Testis (tissue), 2 donors: ENCODE measurements at regions not wholly inside any gene's neighbourhood (a gene's known extent, or its start where the extent isn't known, plus 50 kb on each side); places are given as distances from the start of the nearest gene placed in this dataset.

Experiments
- DNase-seq: peaks from one replicate; pipeline ENCODE4 v3.0.0-alpha.2; 2019
- H3K27ac ChIP-seq, 2 donors: fragments of 200-600 bp; sonication (generic); one replicate each; pipeline ENCODE4 v1.5.1; 2019
- H3K27me3 ChIP-seq: fragments of 200-600 bp; sonication (generic); one replicate; pipeline ENCODE4 v1.5.1; 2019
- H3K36me3 ChIP-seq: fragments of 200-600 bp; sonication (generic); one replicate; pipeline ENCODE4 v1.5.1; 2017; ENCODE audit warnings: low read depth; ENCODE audit errors: missing control alignments
- H3K4me1 ChIP-seq: fragments of 200-600 bp; sonication (generic); one replicate; pipeline ENCODE4 v1.5.1; 2019
- H3K4me3 ChIP-seq, 2 donors: fragments of 200-600 bp; sonication (generic); one replicate each; pipeline ENCODE4 v1.5.1; 2017 to 2019
- H3K9me3 ChIP-seq: fragments of 200-600 bp; sonication (generic); one replicate; pipeline ENCODE4 v1.5.1; 2017
- POLR2A ChIP-seq: fragments of 450-650 bp; IDR thresholded peaks from one replicate; pipeline ENCODE4 v1.6.1; 2017; ENCODE audit warnings: antibody characterized with exemption, mild to moderate bottlenecking, moderate library complexity
- WGBS, 2 donors: methylation state at CpG; one replicate each; pipeline ENCODE4 v1.1.5; 2018; 5-methylcytosine and 5-hydroxymethylcytosine counted together
- intact Hi-C: fragments of 100-400 bp; cut with DNase I; formaldehyde crosslinking; loops from one replicate; pipeline ENCODE4 v1.15.1; 2023; ENCODE audit warnings: low total_unique reads
- TF ChIP-seq, protein P1 (sequence below), 3 experiments: fragments of 450-650 bp in 2 of 3; fragments of 200-600 bp in 1 of 3; sonication (generic) in 1 of 3; IDR thresholded peaks; one replicate each; pipeline ENCODE4 v1.5.1; 2016 to 2019; ENCODE audit warnings: antibody characterized with exemption in 3 of 3, mild to moderate bottlenecking in 2 of 3, moderate library complexity in 1 of 3

DNA sequence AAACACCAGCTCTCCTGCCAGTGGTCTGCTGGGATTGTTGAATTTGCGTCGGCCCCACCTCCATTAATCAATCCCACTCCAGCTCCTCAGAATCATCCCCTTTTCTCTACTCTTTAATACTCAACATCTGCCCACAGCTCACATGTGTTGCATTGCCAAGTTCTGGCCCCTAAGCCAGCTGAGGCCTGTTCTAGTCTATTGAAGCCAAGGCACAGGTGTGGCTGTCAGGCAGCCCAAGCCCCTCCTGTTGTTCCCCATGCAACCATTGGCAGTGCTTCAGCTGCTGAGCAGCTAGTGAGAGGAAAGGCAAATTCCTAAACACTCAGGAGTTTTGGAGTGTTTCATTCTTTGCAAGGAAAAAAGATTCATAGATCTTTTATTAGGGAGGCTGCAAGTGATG, 128.0 kb upstream of the NT5E start:
- no peaks in the 10 kb centered on the region for H3K4me1 ChIP-seq
- H3K27ac ChIP-seq: no peak overlapping the region
- no peak overlapping the region for H3K4me3 ChIP-seq
- H3K9me3 ChIP-seq: no peaks in the 10 kb centered on the region
- 96 to 97% methylated on average over 2 of the region's 2 CpGs for WGBS, 2 donors
- TF ChIP-seq, protein P1, sequence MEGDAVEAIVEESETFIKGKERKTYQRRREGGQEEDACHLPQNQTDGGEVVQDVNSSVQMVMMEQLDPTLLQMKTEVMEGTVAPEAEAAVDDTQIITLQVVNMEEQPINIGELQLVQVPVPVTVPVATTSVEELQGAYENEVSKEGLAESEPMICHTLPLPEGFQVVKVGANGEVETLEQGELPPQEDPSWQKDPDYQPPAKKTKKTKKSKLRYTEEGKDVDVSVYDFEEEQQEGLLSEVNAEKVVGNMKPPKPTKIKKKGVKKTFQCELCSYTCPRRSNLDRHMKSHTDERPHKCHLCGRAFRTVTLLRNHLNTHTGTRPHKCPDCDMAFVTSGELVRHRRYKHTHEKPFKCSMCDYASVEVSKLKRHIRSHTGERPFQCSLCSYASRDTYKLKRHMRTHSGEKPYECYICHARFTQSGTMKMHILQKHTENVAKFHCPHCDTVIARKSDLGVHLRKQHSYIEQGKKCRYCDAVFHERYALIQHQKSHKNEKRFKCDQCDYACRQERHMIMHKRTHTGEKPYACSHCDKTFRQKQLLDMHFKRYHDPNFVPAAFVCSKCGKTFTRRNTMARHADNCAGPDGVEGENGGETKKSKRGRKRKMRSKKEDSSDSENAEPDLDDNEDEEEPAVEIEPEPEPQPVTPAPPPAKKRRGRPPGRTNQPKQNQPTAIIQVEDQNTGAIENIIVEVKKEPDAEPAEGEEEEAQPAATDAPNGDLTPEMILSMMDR (IDR thresholded peaks at IDR 0.05): no peak
- TF ChIP-seq POLR2A: no peak
- no peaks in the 10 kb centered on the region for H3K27me3 ChIP-seq
- no peaks in the 10 kb centered on the region for H3K36me3 ChIP-seq
- intact Hi-C loops: no loop called here
- no peak for DNase-seq

DNA sequence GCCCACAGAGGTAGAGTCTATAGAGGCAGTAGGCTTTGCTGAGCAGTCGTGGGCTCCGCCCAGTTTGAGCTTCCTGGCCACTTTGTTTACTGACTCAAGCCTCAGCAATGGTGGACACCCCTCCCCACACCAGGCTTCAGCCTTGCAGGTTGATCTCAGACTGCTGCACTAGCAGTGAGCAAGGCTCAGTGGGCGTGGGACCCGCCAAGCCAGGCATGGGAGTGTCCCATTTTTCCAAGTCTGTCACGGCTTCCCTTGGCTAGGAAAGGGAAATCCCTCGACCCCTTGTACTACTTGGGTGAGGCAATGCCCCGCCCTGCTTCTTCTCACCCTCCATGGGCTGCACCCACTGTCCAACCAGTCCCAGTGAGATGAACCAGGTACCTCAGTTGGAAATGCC, 135.3 kb upstream of the NT5E start:
- Histone ChIP-seq H3K27ac (no peak overlapping the region), H3K36me3 (no peaks in the 10 kb centered on the region), H3K9me3 (no peaks in the 10 kb centered on the region), H3K4me3 (no peak overlapping the region), H3K27me3 (no peaks in the 10 kb centered on the region), H3K4me1 (no peaks in the 10 kb centered on the region)
- no peak for DNase-seq
- intact Hi-C loops: no loop called here
- TF ChIP-seq POLR2A: no peak
- TF ChIP-seq, protein P1 (IDR thresholded peaks at IDR 0.05): no peak
- WGBS, 2 donors: 77 to 84% methylated on average over 7 of the region's 7 CpGs

DNA sequence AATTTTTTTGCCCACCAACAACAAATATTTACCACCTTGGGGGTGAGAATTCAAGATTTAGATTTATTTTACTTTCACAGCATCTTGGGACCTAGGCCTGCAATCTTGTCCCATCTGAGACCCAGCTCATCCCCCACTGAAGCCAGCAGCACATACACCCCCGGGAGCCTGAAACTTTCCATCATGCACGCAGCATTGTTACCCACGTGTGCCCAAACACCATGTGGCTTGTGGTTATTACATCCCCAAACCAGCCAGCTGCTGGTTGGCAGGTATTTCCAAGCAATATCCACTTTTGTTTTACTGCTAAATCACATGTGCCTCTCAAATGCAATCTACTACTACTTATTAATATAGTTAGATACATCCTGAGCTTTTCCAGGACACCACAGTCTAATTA, 149.3 kb upstream of the NT5E start:
- DNase-seq: no peak
- intact Hi-C loops: no loop called here
- 82% methylated on average over 3 of the region's 3 CpGs for WGBS, 2 donors

DNA sequence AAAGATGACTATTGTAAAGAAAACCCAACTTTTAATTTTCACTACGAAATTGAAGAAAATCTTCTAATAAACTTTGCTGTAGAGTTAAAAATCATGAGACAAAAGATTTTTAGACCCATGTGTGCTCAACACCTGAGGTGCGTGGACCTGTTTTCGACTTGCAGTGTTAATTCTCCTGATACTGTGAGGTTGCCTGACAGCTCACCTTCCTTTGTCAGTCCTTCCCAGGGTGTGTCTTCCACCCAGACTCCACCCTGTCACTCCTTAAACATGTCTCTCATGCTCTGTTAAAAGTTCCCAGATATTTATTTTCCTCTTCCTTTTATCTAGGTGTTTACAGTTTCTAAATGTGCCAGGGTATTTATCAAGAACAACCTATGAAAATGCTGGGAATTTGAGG, 151.3 kb upstream of the NT5E start:
- H3K27me3 ChIP-seq: no peaks in the 10 kb centered on the region
- no peak overlapping the region for H3K4me3 ChIP-seq
- intact Hi-C loops: no loop called here
- H3K36me3 ChIP-seq: no peaks in the 10 kb centered on the region
- H3K4me1 ChIP-seq: no peaks in the 10 kb centered on the region
- H3K9me3 ChIP-seq: no peaks in the 10 kb centered on the region
- DNase-seq: no peak
- H3K27ac ChIP-seq: no peak overlapping the region
- 52 to 75% methylated on average over 3 of the region's 3 CpGs for WGBS, 2 donors
- no peak for TF ChIP-seq POLR2A
- TF ChIP-seq, protein P1 (IDR thresholded peaks at IDR 0.05): no peak

More for the DNA sequence above, 149.3 kb upstream of the NT5E start:
- H3K36me3 ChIP-seq: no peaks in the 10 kb centered on the region
- TF ChIP-seq, protein P1 (IDR thresholded peaks at IDR 0.05): no peak
- TF ChIP-seq POLR2A: no peak
- H3K9me3 ChIP-seq: no peaks in the 10 kb centered on the region
- H3K4me3 ChIP-seq: no peak overlapping the region
- no peaks in the 10 kb centered on the region for H3K27me3 ChIP-seq
- no peaks in the 10 kb centered on the region for H3K4me1 ChIP-seq
- H3K27ac ChIP-seq: no peak overlapping the region

DNA sequence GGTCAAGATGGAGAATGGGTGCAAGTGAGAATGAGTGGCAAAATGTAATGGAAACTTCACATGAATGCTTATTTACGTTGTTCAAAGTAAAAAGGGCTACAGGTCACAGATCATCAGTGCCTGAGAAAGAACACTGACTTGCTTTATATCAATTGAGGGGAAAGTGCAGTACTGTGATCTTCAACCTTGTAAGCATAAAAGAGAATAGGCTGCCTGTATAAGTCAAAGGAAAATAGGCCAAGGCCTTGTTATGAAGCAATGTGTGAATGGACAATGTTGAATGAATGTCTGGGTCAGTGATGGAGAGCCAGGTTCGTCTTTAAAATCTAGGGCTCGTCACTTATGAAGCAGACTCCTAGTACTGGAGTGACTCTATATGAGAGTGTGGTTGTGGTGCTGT, 158.6 kb upstream of the NT5E start:
- 85 to 87% methylated on average over 3 of the region's 3 CpGs for WGBS, 2 donors
- Histone ChIP-seq H3K4me3 (no peak overlapping the region), H3K4me1 (no peaks in the 10 kb centered on the region), H3K36me3 (no peaks in the 10 kb centered on the region), H3K27me3 (no peaks in the 10 kb centered on the region), H3K27ac (no peak overlapping the region), H3K9me3 (no peaks in the 10 kb centered on the region)
- TF ChIP-seq, protein P1 (IDR thresholded peaks at IDR 0.05): no peak
- TF ChIP-seq POLR2A: no peak
- no peak for DNase-seq
- intact Hi-C loops: no loop called here
